ENCODE measurements at regions not wholly inside any gene's neighbourhood (a gene's known extent, or its start where the extent isn't known, plus 50 kb on each side); places are given as distances from the start of the nearest gene placed in this dataset.

DNA sequence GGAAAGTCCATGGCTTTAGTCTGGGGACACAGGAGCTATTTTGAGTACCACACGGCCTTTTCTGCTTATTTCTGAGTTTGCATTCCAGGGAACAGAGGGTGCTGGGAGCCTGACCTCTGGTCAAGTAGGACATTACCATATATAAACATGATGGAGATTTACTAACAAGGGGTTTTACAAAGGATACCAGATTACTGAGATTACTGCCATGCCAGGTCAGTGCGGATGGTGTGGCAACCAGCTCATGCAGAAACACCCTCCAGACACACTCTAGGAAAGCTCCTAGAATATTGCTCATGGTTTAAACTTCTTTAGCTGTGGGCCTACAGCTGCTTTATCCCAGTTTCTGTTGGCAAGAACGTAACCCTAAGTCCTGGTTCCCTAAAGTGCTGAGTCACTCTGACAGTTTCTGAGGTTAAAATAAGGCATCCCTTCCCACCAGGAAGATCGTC is 54.3 kb upstream of the AGTR1 start:
- ChIA-PET POLR2A (no interaction called here), CTCF (interaction anchor here (0.6 kb wide), 1 partner anchor 787 kb away, joined by 3 read pairs; no protein-coding TSS in a partner anchor)

DNA sequence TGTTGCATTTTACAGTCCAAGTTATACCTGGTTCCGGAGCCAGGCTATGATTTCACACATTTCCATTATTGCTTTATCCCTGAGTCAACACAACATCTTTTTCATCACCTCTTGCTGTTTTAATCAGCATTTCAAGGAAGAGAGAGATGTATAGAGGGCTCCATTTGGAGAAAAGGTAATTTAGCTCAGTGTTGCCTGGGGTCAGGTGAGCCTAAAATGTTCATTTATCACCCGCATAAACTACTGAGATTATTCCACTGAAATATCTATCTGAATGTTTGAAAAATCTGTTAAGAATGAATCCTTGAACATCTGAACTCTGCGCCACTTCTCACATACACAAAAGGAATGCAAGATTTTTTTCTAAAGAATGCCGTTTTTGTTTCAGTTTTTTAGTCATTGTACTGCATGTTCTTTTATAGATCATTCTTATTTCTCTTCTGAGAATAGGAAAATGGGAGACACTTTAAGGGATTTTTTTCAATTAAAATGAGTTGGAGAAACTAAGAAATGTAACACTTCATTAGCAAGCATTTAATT is 51.5 kb upstream of the AGTR1 start:
- POLR2A ChIA-PET: no interaction called here
- CTCF ChIA-PET: no interaction called here

All from activated CD8-positive, alpha-beta memory T cell treated with anti-CD3 and anti-CD28 coated beads for 36 hours (primary cell).